Glomerular endothelial cell (primary cell): ENCODE measurements at regions not wholly inside any gene's neighbourhood (a gene's known extent, or its start where the extent isn't known, plus 50 kb on each side); places are given as distances from the start of the nearest gene placed in this dataset.

Experiments used
- DNase-seq: peaks from one replicate; pipeline ENCODE4 v3.0.0-alpha.2; 2011; ENCODE audit warnings: low read depth, low spot score; ENCODE audit errors: extremely low read depth

GRCh38 chr2:64331114-64331645 lies 122.8 kb upstream of the LGALSL start:
- DNase-seq, result no peak

- no peak for DNase-seq
These were observed 121.9 kb upstream of the LGALSL start for GRCh38 chr2:64331849-64332699.

GRCh38 chr2:64336171-64336570 lies 117.8 kb upstream of the LGALSL start:
- no peak for DNase-seq

GRCh38 chr2:64337314-64337713 lies 116.6 kb upstream of the LGALSL start:
- no peak for DNase-seq

- DNase-seq, result no peak
These were observed 115.9 kb upstream of the LGALSL start for GRCh38 chr2:64338108-64338507.

- no peak for DNase-seq
These were observed 115.0 kb upstream of the LGALSL start for GRCh38 chr2:64338910-64339500.

- no peak for DNase-seq
These were observed 112.5 kb upstream of the LGALSL start for GRCh38 chr2:64341461-64341860.

- DNase-seq, result no peak
These were observed 111.5 kb upstream of the LGALSL start for GRCh38 chr2:64342195-64343099.

GRCh38 chr2:64344999-64345576 lies 108.9 kb upstream of the LGALSL start:
- DNase-seq, result no peak

- no peak for DNase-seq
These were observed 108.0 kb upstream of the LGALSL start for GRCh38 chr2:64345998-64346397.

GRCh38 chr2:64348386-64349130 lies 105.4 kb upstream of the LGALSL start:
- no peak for DNase-seq

GRCh38 chr2:64349131-64349530 lies 104.8 kb upstream of the LGALSL start:
- DNase-seq, result no peak

- no peak for DNase-seq
These were observed 103.0 kb upstream of the LGALSL start for GRCh38 chr2:64350996-64351395.

- no peak for DNase-seq
These were observed 101.7 kb upstream of the LGALSL start for GRCh38 chr2:64352292-64352691.

- no peak for DNase-seq
These were observed 98.9 kb upstream of the LGALSL start for GRCh38 chr2:64354857-64355680.

GRCh38 chr2:64356906-64357305 lies 97.1 kb upstream of the LGALSL start:
- DNase-seq, result no peak

GRCh38 chr2:64359171-64359891 lies 94.6 kb upstream of the LGALSL start:
- no peak for DNase-seq

GRCh38 chr2:64359892-64360657 lies 93.9 kb upstream of the LGALSL start:
- peak; percentile 31 for DNase-seq
